ENCODE measurements at regions not wholly inside any gene's neighbourhood (a gene's known extent, or its start where the extent isn't known, plus 50 kb on each side); places are given as distances from the start of the nearest gene placed in this dataset.

DNA sequence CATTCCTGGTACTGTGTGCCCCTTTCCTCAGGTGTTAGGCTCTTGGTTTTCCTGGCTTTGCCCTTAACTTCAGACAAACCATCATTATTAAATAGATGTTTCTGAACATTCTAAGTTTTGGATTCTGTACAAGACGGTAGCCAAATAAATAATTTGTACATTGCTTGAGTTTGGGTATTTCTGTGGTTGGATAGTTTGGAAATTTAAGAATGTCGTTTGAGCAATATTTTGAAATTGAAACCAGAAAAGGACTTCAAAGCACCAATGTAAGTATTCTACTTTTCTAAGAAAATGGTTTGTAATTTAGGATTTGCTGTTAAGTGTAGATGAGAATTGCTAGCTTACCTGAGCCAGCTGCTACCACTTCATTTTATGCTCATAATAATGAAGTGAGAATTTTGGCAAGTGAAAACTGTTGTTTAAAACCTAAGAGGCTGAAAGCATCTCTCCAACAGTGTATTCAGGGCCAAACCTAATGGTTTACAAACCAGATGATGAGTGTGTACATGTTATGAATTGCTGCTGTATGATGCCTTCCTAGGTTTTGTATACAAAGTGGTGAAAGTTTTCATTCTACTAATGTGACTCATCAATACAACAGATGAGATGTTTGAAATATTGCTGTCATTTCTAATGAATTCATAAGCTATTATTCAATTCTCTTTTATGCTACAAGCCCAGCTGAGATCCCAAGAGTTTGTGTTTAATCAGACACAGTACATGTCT, 181.5 kb upstream of the PRKD1 start:
- TF ChIP-seq TEAD4 (IDR thresholded peaks at IDR 0.05), result no peak
- TF ChIP-seq YY1 (IDR thresholded peaks at IDR 0.05; ENCODE audit: low read depth), result no peak
- no peak for TF ChIP-seq CEBPB (IDR thresholded peaks at IDR 0.05)
- TF ChIP-seq EP300 (IDR thresholded peaks at IDR 0.05; ENCODE audit: borderline replicate concordance), result no peak
- TF ChIP-seq CREB1 (IDR thresholded peaks at IDR 0.05; ENCODE audit: low read depth), result no peak
- TF ChIP-seq NFIC (IDR thresholded peaks at IDR 0.05), result no peak
- no peak for TF ChIP-seq TCF12 (IDR thresholded peaks at IDR 0.05; ENCODE audit: low read depth)
- TF ChIP-seq FOXM1 (IDR thresholded peaks at IDR 0.05; ENCODE audit: borderline replicate concordance, low read depth), result no peak
- TF ChIP-seq, protein P1, sequence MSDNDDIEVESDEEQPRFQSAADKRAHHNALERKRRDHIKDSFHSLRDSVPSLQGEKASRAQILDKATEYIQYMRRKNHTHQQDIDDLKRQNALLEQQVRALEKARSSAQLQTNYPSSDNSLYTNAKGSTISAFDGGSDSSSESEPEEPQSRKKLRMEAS (IDR thresholded peaks at IDR 0.05), result no peak

DNA sequence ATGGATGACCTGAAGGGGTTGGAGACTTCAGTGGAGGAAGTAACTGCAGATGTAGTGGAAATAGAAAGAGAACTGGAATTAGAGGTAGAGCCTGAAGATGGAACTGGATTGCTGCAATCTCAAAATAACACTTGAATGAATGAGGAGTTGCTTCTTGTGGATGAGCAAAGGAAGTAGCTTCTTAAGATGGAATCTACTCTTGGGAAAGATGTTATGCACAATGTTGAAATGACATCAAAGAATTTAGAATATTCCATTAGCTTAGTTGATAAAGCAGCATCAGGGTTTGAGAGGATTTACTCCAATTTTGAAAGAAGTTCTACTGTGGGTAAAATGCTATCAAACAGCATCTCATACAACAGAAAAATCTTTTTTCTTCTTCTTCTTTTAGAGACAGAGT, 186.4 kb upstream of the PRKD1 start:
- TF ChIP-seq, protein P2, sequence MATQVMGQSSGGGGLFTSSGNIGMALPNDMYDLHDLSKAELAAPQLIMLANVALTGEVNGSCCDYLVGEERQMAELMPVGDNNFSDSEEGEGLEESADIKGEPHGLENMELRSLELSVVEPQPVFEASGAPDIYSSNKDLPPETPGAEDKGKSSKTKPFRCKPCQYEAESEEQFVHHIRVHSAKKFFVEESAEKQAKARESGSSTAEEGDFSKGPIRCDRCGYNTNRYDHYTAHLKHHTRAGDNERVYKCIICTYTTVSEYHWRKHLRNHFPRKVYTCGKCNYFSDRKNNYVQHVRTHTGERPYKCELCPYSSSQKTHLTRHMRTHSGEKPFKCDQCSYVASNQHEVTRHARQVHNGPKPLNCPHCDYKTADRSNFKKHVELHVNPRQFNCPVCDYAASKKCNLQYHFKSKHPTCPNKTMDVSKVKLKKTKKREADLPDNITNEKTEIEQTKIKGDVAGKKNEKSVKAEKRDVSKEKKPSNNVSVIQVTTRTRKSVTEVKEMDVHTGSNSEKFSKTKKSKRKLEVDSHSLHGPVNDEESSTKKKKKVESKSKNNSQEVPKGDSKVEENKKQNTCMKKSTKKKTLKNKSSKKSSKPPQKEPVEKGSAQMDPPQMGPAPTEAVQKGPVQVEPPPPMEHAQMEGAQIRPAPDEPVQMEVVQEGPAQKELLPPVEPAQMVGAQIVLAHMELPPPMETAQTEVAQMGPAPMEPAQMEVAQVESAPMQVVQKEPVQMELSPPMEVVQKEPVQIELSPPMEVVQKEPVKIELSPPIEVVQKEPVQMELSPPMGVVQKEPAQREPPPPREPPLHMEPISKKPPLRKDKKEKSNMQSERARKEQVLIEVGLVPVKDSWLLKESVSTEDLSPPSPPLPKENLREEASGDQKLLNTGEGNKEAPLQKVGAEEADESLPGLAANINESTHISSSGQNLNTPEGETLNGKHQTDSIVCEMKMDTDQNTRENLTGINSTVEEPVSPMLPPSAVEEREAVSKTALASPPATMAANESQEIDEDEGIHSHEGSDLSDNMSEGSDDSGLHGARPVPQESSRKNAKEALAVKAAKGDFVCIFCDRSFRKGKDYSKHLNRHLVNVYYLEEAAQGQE (IDR thresholded peaks at IDR 0.05; ENCODE audit: low read depth), result no peak
- no peak for TF ChIP-seq CEBPB (IDR thresholded peaks at IDR 0.05)
- TF ChIP-seq, protein P1 (IDR thresholded peaks at IDR 0.05), result no peak
- TF ChIP-seq NFIC (IDR thresholded peaks at IDR 0.05), result no peak
- no peak for TF ChIP-seq FOXM1 (IDR thresholded peaks at IDR 0.05; ENCODE audit: borderline replicate concordance, low read depth)
- TF ChIP-seq TCF12 (IDR thresholded peaks at IDR 0.05; ENCODE audit: low read depth), result no peak
- no peak for TF ChIP-seq TAF1 (IDR thresholded peaks at IDR 0.05; ENCODE audit: low read depth)
- TF ChIP-seq ZBTB7A (IDR thresholded peaks at IDR 0.05; ENCODE audit: low read depth), result no peak
- no peak for TF ChIP-seq YY1 (IDR thresholded peaks at IDR 0.05; ENCODE audit: low read depth)
- TF ChIP-seq, protein P3, sequence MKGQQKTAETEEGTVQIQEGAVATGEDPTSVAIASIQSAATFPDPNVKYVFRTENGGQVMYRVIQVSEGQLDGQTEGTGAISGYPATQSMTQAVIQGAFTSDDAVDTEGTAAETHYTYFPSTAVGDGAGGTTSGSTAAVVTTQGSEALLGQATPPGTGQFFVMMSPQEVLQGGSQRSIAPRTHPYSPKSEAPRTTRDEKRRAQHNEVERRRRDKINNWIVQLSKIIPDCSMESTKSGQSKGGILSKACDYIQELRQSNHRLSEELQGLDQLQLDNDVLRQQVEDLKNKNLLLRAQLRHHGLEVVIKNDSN (IDR thresholded peaks at IDR 0.05), result no peak
- no peak for TF ChIP-seq EGR1 (IDR thresholded peaks at IDR 0.05)
- TF ChIP-seq EP300 (IDR thresholded peaks at IDR 0.05; ENCODE audit: borderline replicate concordance), result no peak
- TF ChIP-seq TEAD4 (IDR thresholded peaks at IDR 0.05), result no peak

DNA sequence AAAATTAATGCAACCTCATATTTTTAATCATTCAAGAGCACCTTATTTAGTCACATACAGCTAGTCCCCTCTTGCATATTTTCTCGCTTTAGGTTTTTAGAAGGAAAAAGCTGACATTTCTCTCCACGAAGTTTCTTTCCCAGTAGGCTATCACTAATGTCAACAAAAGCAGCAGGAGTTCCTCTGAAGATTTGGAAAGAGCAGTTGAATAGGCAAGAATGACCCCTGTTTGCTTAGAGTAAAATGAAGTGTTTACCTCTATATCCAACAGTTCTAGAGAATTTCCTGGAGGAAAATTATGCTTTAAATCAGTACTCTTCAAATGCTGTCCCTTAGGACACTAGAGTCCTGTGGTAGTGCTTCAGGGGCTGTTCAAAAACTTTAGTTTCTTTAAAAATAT, 188.1 kb upstream of the PRKD1 start:
- TF ChIP-seq TEAD4 (IDR thresholded peaks at IDR 0.05), result no peak
- TF ChIP-seq TCF12 (IDR thresholded peaks at IDR 0.05; ENCODE audit: low read depth), result no peak
- TF ChIP-seq RAD21 (IDR thresholded peaks at IDR 0.05; ENCODE audit: low read depth), result no peak
- TF ChIP-seq CREB1 (IDR thresholded peaks at IDR 0.05; ENCODE audit: low read depth), result no peak
- TF ChIP-seq, protein P1 (IDR thresholded peaks at IDR 0.05), result no peak
- TF ChIP-seq CEBPB (IDR thresholded peaks at IDR 0.05), result no peak
- no peak for TF ChIP-seq YY1 (IDR thresholded peaks at IDR 0.05; ENCODE audit: low read depth)
- TF ChIP-seq TAF1 (IDR thresholded peaks at IDR 0.05; ENCODE audit: low read depth), result no peak
- no peak for TF ChIP-seq EGR1 (IDR thresholded peaks at IDR 0.05)
- TF ChIP-seq, protein P2 (IDR thresholded peaks at IDR 0.05; ENCODE audit: low read depth), result no peak
- no peak for TF ChIP-seq EP300 (IDR thresholded peaks at IDR 0.05; ENCODE audit: borderline replicate concordance)
- TF ChIP-seq ZBTB7A (IDR thresholded peaks at IDR 0.05; ENCODE audit: low read depth), result no peak
- TF ChIP-seq FOXM1 (IDR thresholded peaks at IDR 0.05; ENCODE audit: borderline replicate concordance, low read depth), result no peak
- TF ChIP-seq, protein P3 (IDR thresholded peaks at IDR 0.05), result no peak
- TF ChIP-seq NFIC (IDR thresholded peaks at IDR 0.05), result no peak

DNA sequence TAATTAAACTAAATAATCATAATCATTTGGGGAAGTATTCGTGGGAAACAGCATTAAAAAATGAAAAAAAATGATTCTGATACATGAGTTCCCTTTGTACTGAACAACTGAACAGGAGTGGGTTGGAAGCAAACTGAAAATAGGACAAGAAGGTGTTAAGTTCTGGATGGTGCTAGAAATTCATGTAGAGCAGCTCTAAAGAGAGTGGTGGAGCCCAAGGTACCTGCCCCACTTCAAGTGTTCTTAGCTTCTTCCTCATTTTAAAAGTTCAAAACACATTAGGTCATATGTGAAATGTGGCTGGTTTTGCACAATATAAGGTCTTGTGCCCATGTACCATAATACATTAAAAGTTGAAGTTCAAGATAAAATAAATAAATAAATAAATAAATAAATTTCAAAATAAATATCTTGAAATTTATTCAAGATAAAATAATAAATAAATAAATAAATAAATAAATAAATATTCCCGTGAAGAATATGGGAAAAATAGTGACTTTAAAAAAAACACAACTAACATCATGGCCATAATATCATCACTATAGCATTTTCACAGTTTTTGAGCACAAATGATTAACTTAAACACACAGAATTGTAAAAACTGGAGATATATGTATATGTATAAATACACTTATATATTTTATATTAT, 191.5 kb upstream of the PRKD1 start:
- TF ChIP-seq ZBTB7A (IDR thresholded peaks at IDR 0.05; ENCODE audit: low read depth) (no peak), CEBPB (IDR thresholded peaks at IDR 0.05) (no peak), EP300 (IDR thresholded peaks at IDR 0.05; ENCODE audit: borderline replicate concordance) (no peak), TAF1 (IDR thresholded peaks at IDR 0.05; ENCODE audit: low read depth) (no peak), TEAD4 (IDR thresholded peaks at IDR 0.05) (no peak), RAD21 (IDR thresholded peaks at IDR 0.05; ENCODE audit: low read depth) (no peak), FOXM1 (IDR thresholded peaks at IDR 0.05; ENCODE audit: borderline replicate concordance, low read depth) (no peak), YY1 (IDR thresholded peaks at IDR 0.05; ENCODE audit: low read depth) (no peak), TCF12 (IDR thresholded peaks at IDR 0.05; ENCODE audit: low read depth) (no peak), CREB1 (IDR thresholded peaks at IDR 0.05; ENCODE audit: low read depth) (no peak), NFIC (IDR thresholded peaks at IDR 0.05) (no peak), EGR1 (IDR thresholded peaks at IDR 0.05) (no peak)
- TF ChIP-seq, protein P2 (IDR thresholded peaks at IDR 0.05; ENCODE audit: low read depth), result no peak
- TF ChIP-seq, protein P3 (IDR thresholded peaks at IDR 0.05), result no peak
- TF ChIP-seq, protein P1 (IDR thresholded peaks at IDR 0.05), result no peak
